Testis (tissue), 2 donors: ENCODE measurements at regions not wholly inside any gene's neighbourhood (a gene's known extent, or its start where the extent isn't known, plus 50 kb on each side); places are given as distances from the start of the nearest gene placed in this dataset.
"Not testable (repeated sequence)": the region's sequence is repeated elsewhere in the genome, so short reads cannot be mapped to it uniquely, and the experiment has no call there.

Source experiments
- POLR2A ChIP-seq: fragments of 450-650 bp; IDR thresholded peaks from one replicate; pipeline ENCODE4 v1.6.1; 2017; ENCODE audit warnings: antibody characterized with exemption, mild to moderate bottlenecking, moderate library complexity
- TF ChIP-seq, protein P1 (sequence below), 3 experiments: fragments of 450-650 bp in 2 of 3; fragments of 200-600 bp in 1 of 3; sonication (generic) in 1 of 3; IDR thresholded peaks; one replicate each; pipeline ENCODE4 v1.5.1; 2016 to 2019; ENCODE audit warnings: antibody characterized with exemption in 3 of 3, mild to moderate bottlenecking in 2 of 3, moderate library complexity in 1 of 3

GRCh38 chr3:94412936-94413335 is 350.1 kb downstream of the NSUN3 start:
- TF ChIP-seq, protein P1, sequence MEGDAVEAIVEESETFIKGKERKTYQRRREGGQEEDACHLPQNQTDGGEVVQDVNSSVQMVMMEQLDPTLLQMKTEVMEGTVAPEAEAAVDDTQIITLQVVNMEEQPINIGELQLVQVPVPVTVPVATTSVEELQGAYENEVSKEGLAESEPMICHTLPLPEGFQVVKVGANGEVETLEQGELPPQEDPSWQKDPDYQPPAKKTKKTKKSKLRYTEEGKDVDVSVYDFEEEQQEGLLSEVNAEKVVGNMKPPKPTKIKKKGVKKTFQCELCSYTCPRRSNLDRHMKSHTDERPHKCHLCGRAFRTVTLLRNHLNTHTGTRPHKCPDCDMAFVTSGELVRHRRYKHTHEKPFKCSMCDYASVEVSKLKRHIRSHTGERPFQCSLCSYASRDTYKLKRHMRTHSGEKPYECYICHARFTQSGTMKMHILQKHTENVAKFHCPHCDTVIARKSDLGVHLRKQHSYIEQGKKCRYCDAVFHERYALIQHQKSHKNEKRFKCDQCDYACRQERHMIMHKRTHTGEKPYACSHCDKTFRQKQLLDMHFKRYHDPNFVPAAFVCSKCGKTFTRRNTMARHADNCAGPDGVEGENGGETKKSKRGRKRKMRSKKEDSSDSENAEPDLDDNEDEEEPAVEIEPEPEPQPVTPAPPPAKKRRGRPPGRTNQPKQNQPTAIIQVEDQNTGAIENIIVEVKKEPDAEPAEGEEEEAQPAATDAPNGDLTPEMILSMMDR (IDR thresholded peaks at IDR 0.05) = not testable (repeated sequence)
- TF ChIP-seq POLR2A = not testable (repeated sequence)
